HCT116 (cell line): ENCODE measurements at regions not wholly inside any gene's neighbourhood (a gene's known extent, or its start where the extent isn't known, plus 50 kb on each side); places are given as distances from the start of the nearest gene placed in this dataset.

Experiments used
- ATAC-seq: fragments of 200-7000 bp; cut with Tn5 transposase; 2 replicates; pipeline ENCODE4 v1.9.1; 2020; ENCODE audit warnings: mild to moderate bottlenecking, moderate library complexity
- BruUV-seq: library from RNA; stranded (reverse); fragments of 400-500 nt; replicated peaks from 2 replicates; lab custom pipeline; 2021; lab: Mats Ljungman, UMichigan
- CTCF ChIA-PET: fragments of 300-600 bp; sonication (Branson Sonifier 250); formaldehyde crosslinking; loops from one replicate; lab custom pipeline; 2021; ENCODE audit warnings: antibody characterized with exemption; lab: Charles Lee
- POLR2A ChIA-PET: fragments of 300-600, 350-600 bp; sonication (Branson Sonifier 250); formaldehyde crosslinking; loops from one replicate; lab custom pipeline; 2021; ENCODE audit warnings: antibody characterized with exemption; lab: Charles Lee
- RAD21 ChIA-PET, 2 experiments: fragments of 300-600 bp; sonication (Branson Sonifier 250); formaldehyde crosslinking; loops; one replicate each; lab custom pipeline; 2023; ENCODE audit warnings: low total read pairs in 2 of 2; ENCODE audit not compliant: uncharacterized antibody in 2 of 2, unreplicated experiment in 2 of 2, low non-redundant PET in 1 of 2; lab: Charles Lee
- DNase-seq: peaks from one replicate; pipeline ENCODE4 v3.0.0-alpha.2; 2010; ENCODE audit warnings: low read depth, low spot score
- H2AFZ ChIP-seq: fragments of 200-600 bp; shearing (Covaris generic), sonication (generic); 2 replicates; pipeline ENCODE4 v1.6.1; 2017; ENCODE audit warnings: low read depth, mixed run types, mixed read lengths, antibody characterized with exemption, low read length; ENCODE audit not compliant: poor library complexity, severe bottlenecking
- H3K27ac ChIP-seq: 2 replicates; pipeline ENCODE4 v1.5.1; 2012; ENCODE audit warnings: low read depth, low read length
- H3K27me3 ChIP-seq: fragments of 200-600 bp; sonication (generic); 2 replicates; pipeline ENCODE4 v1.6.1; 2016; ENCODE audit warnings: mixed run types, low read length, mixed read lengths; ENCODE audit not compliant: insufficient read depth
- H3K36me3 ChIP-seq, 2 experiments: fragments of 200-500 bp in 1 of 2; fragments of 200-600 bp in 1 of 2; sonication (Bioruptor generic) in 1 of 2; sonication (generic) in 1 of 2; 2 replicates each; pipeline versions ENCODE4 v1.5.1 to v1.6.1; 2014 to 2016; ENCODE audit warnings: low read length in 2 of 2, inconsistent platforms in 1 of 2, mixed read lengths in 1 of 2, mixed run types in 1 of 2; ENCODE audit not compliant: insufficient read depth in 2 of 2, control insufficient read depth in 1 of 2
- H3K4me1 ChIP-seq, 2 experiments: fragments of 200-600 bp in 1 of 2; sonication (generic) in 1 of 2; 2 replicates each; pipeline versions ENCODE4 v1.5.1 to v1.6.1; 2012 to 2017; ENCODE audit warnings: low read length in 2 of 2, inconsistent platforms in 1 of 2, mild to moderate bottlenecking in 1 of 2, mixed read lengths in 1 of 2, mixed run types in 1 of 2, moderate library complexity in 1 of 2; ENCODE audit not compliant: insufficient read depth in 2 of 2, control insufficient read depth in 1 of 2
- H3K4me2 ChIP-seq: fragments of 200-600 bp; sonication (generic); 2 replicates; pipeline ENCODE4 v1.6.1; 2017; ENCODE audit warnings: mixed run types, low read length, mixed read lengths
- H3K4me3 ChIP-seq, 2 experiments: fragments of 200-600 bp in 1 of 2; sonication (generic) in 1 of 2; replicated peaks in 1 of 2; 2 replicates each; pipeline ENCODE4 v1.5.1; 2011 to 2016; ENCODE audit warnings: low read length in 2 of 2, control low read depth in 1 of 2, low read depth in 1 of 2, mild to moderate bottlenecking in 1 of 2, mixed read lengths in 1 of 2, mixed run types in 1 of 2
- H3K79me2 ChIP-seq: fragments of 200-600 bp; sonication (generic); 2 replicates; pipeline ENCODE4 v1.6.1; 2017; ENCODE audit warnings: mild to moderate bottlenecking, mixed run types, low read length, moderate library complexity, mixed read lengths; ENCODE audit not compliant: insufficient read depth
- H3K9ac ChIP-seq: fragments of 200-600 bp; sonication (generic); 2 replicates; pipeline ENCODE4 v1.6.1; 2016; ENCODE audit warnings: low read length, mixed read lengths
- H3K9me2 ChIP-seq: fragments of 200-600 bp; sonication (generic), shearing (Covaris generic); 2 replicates; pipeline ENCODE4 v1.6.1; 2017; ENCODE audit warnings: mixed run types, mild to moderate bottlenecking, moderate library complexity; ENCODE audit not compliant: insufficient read depth
- H3K9me3 ChIP-seq, 2 experiments: fragments of 200-500 bp in 1 of 2; fragments of 200-600 bp in 1 of 2; sonication (Bioruptor generic) in 1 of 2; sonication (generic) in 1 of 2; 2 replicates each; pipeline ENCODE4 v1.6.1; 2014 to 2017; ENCODE audit warnings: low read length in 2 of 2, mixed read lengths in 2 of 2, inconsistent platforms in 1 of 2, low read depth in 1 of 2, mild to moderate bottlenecking in 1 of 2, mixed run types in 1 of 2, moderate library complexity in 1 of 2; ENCODE audit not compliant: control insufficient read depth in 1 of 2, insufficient read depth in 1 of 2
- H4K20me1 ChIP-seq: fragments of 200-600 bp; sonication (generic), shearing (Covaris generic); 2 replicates; pipeline ENCODE4 v1.6.1; 2017; ENCODE audit warnings: mixed run types, mild to moderate bottlenecking, moderate library complexity; ENCODE audit not compliant: insufficient read depth
- CTCF ChIP-seq, 3 experiments: fragments of 200-600 bp in 1 of 3; sonication (generic) in 1 of 3; IDR thresholded peaks in 2 of 3; conservative IDR thresholded peaks in 1 of 3; 2 replicates each; pipeline ENCODE4 v1.5.1; 2012 to 2017; ENCODE audit warnings: low read depth in 2 of 3, low read length in 2 of 3, antibody characterized with exemption in 1 of 3, borderline replicate concordance in 1 of 3, control low read depth in 1 of 3, mild to moderate bottlenecking in 1 of 3, mixed read lengths in 1 of 3, mixed run types in 1 of 3, moderate library complexity in 1 of 3; ENCODE audit not compliant: insufficient read depth in 1 of 3
- EGR1 ChIP-seq: IDR thresholded peaks from 2 replicates; pipeline ENCODE4 v1.6.1; 2012; ENCODE audit warnings: low read depth
- FOSL1 ChIP-seq: IDR thresholded peaks from 2 replicates; pipeline ENCODE4 v1.6.1; 2012; ENCODE audit warnings: low read depth
- JUND ChIP-seq: IDR thresholded peaks from 2 replicates; pipeline ENCODE4 v1.6.1; 2012
- YY1 ChIP-seq: IDR thresholded peaks from 2 replicates; pipeline ENCODE4 v1.6.1; 2011; ENCODE audit warnings: low read length, low read depth, moderate library complexity, mild to moderate bottlenecking; ENCODE audit not compliant: insufficient replicate concordance; ENCODE audit errors: extremely low read depth
- ZNF274 ChIP-seq: fragments of 200-500 bp; sonication (Bioruptor generic); IDR thresholded peaks from 2 replicates; pipeline ENCODE4 v1.6.1; 2014; ENCODE audit warnings: mild to moderate bottlenecking, low read depth, low read length, inconsistent platforms
- intact Hi-C: fragments of 100-400 bp; cut with micrococcal nuclease; formaldehyde crosslinking; loops from 2 replicates; pipeline ENCODE4 v1.10.0; 2022
- TF ChIP-seq, protein P1 (sequence below): IDR thresholded peaks from 2 replicates; pipeline ENCODE4 v1.6.1; 2012; ENCODE audit warnings: low read depth

DNA sequence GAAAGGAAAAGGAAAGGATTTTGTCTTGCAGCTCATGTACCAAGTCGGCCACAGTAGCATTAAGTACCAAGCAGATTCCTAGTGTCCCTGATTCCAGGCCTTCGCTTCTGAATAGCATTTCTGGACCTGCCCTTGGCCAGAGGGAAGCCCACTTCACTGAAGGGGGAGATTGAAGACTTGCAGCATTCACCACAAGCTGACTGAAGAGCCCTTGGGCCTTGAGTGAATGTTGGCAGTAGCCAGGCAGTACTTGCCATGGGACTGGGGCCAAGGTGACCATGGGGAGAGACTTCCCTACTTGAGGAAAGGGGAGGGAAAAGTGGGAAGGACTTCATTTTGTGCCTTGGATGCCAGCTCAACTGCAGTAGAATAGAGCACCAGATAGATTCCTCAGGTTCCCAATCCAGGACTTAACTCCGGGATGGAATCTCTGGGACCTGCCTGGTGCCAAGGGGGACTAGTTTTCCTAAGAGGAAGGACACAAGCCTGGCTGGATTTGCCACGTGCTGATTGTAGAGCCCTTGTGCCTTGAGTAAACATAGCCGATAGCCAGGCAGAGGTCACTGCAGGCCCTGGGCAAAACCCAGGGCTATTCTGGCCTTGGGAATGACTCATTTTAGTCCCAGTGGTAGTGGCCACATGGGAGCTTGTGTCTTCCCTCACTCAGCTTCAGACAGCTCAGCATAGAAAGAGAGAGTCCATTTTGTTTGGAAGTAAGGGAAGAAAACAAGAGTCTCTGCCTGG is 141.7 kb upstream of the KCND2 start:
- ChIA-PET RAD21 (no interaction called here), CTCF (no interaction called here), POLR2A (no interaction called here)
- Histone ChIP-seq H3K9ac (no peak overlapping the region), H3K9me2 (no peaks in the 10 kb centered on the region), H4K20me1 (no peaks in the 10 kb centered on the region), H3K9me3 (no peaks in the 10 kb centered on the region), H2AFZ (no peak overlapping the region), H3K4me3 (no peak overlapping the region), H3K4me1 (no peaks in the 10 kb centered on the region), H3K27ac (no peak overlapping the region), H3K4me2 (no peak overlapping the region), H3K79me2 (no peaks in the 10 kb centered on the region), H3K27me3 (no peaks in the 10 kb centered on the region), H3K36me3 (no peaks in the 10 kb centered on the region)
- ATAC-seq: no peak
- BruUV-seq: no TSS peak
- TF ChIP-seq YY1 (no peak), EGR1 (no peak), CTCF (IDR thresholded peaks at IDR 0.05 in 2 of 3, conservative IDR thresholded peaks at IDR 0.05 in 1 of 3; ENCODE audit: borderline replicate concordance in 1 of 3, insufficient read depth in 1 of 3, low read depth in 2 of 3, low read length in 2 of 3) (no peak), JUND (no peak), ZNF274 (no peak), FOSL1 (no peak)
- TF ChIP-seq, protein P1, sequence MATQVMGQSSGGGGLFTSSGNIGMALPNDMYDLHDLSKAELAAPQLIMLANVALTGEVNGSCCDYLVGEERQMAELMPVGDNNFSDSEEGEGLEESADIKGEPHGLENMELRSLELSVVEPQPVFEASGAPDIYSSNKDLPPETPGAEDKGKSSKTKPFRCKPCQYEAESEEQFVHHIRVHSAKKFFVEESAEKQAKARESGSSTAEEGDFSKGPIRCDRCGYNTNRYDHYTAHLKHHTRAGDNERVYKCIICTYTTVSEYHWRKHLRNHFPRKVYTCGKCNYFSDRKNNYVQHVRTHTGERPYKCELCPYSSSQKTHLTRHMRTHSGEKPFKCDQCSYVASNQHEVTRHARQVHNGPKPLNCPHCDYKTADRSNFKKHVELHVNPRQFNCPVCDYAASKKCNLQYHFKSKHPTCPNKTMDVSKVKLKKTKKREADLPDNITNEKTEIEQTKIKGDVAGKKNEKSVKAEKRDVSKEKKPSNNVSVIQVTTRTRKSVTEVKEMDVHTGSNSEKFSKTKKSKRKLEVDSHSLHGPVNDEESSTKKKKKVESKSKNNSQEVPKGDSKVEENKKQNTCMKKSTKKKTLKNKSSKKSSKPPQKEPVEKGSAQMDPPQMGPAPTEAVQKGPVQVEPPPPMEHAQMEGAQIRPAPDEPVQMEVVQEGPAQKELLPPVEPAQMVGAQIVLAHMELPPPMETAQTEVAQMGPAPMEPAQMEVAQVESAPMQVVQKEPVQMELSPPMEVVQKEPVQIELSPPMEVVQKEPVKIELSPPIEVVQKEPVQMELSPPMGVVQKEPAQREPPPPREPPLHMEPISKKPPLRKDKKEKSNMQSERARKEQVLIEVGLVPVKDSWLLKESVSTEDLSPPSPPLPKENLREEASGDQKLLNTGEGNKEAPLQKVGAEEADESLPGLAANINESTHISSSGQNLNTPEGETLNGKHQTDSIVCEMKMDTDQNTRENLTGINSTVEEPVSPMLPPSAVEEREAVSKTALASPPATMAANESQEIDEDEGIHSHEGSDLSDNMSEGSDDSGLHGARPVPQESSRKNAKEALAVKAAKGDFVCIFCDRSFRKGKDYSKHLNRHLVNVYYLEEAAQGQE: no peak
- DNase-seq: no peak
- intact Hi-C loops: no loop called here
